HG02981 (cell line): ENCODE measurements at regions not wholly inside any gene's neighbourhood (a gene's known extent, or its start where the extent isn't known, plus 50 kb on each side); places are given as distances from the start of the nearest gene placed in this dataset.

ENCODE experiments used
- ATAC-seq: cut with Tn5 transposase; IDR thresholded peaks from one replicate; pipeline ENCODE4 v1.9.1; 2021; ENCODE audit warnings: mild to moderate bottlenecking, moderate library complexity; ENCODE audit not compliant: unreplicated experiment

DNA sequence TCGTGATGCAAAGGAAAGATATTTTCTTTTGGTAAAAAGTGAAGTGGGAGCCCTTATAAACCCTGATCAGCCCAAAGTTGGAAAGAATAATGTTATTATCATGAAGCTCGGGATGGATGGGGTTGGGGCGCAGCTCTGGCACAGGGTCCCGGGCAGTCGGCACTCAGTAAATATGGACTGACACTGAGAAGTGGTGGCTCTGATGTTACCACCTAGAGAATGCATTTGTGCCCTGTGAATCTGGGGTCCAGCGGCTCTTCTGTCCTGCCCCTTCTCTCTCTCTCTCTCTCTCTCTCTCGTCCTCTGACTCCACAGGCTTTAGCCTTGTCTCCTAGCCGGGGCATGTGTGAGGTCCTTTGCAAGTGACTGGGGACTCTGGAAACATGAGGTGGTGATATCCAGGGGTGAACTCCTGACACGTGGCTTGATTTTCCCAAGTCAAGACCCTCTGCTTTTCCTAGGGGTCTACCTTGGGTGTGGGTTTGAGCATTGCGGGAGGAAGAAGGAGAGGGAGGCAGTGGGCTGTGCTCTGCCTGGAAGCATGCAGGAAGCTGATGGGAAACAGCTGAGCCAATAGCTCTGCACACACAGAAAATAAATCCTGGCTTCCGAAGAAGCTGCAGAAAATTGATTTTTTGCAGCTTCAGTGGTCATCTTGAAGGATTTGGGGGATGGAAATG, 162.7 kb downstream of the MACROH2A1 start:
- ATAC-seq: no peak

GRCh38 chr5:135235551-135236227, 163.3 kb downstream of the MACROH2A1 start:
- ATAC-seq: no peak

DNA sequence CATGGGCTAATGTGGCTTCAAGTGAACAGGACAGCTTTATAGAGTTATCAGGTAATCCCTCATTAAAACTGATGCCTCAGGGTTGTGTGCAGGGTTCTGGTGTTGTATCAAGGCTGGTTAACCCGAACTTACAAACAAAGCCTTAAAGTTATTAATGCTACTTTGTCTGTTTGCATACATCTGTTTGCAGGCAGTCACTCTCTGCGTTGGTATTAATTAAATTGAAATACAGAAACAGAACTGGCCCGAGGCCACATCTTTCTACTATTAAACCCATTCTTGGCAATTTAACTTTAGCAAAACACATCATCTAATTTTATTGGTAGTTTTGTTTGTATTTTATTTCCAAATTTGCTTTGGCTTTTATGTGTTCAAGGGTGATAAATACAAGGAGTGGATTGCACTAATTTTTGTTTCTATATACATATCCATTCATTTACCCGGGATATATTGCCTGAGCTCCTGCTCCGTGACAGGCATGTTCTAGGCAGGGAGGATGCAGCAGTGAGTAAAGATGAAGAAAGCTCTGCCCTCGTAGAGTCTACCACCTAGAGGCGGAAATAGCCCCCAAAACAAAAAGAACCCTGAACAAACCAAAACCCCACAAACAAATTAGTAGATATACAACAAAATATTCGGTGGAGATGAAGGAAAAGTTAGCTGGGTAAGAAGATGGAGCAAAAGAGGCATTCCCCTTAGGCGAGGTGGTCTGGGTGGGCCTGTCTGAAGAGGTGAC, 164.2 kb downstream of the MACROH2A1 start:
- no peak for ATAC-seq

GRCh38 chr5:135234242-135234641, 164.8 kb downstream of the MACROH2A1 start:
- ATAC-seq: no peak

- no peak for ATAC-seq
Measured at GRCh38 chr5:135233477-135233876, 165.6 kb downstream of the MACROH2A1 start.

- ATAC-seq: no peak
Measured at GRCh38 chr5:135232958-135233357, 166.1 kb downstream of the MACROH2A1 start.

DNA sequence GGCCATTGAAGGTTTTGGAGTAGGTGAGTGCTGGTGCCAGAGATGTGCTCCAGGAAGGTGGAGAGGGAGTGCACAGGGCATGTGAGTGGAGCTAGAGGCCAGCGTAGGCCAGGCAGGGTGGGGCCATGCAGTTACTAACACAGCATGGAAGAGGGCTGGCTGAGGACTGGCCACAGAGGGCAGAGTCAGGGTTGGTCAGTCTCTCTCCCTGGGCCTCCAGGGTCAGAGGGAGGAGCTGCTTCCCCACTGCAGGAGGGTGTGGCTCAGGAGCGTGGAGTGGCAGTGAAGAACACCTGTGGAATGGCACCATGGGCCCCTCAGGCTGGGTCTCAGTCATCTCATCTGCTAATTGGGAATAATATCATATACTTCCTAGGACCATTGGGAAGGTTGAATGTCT, 167.7 kb downstream of the MACROH2A1 start:
- no peak for ATAC-seq

GRCh38 chr5:135230251-135230925, 168.6 kb downstream of the MACROH2A1 start:
- no peak for ATAC-seq

GRCh38 chr5:135229679-135230132, 169.3 kb downstream of the MACROH2A1 start:
- no peak for ATAC-seq

DNA sequence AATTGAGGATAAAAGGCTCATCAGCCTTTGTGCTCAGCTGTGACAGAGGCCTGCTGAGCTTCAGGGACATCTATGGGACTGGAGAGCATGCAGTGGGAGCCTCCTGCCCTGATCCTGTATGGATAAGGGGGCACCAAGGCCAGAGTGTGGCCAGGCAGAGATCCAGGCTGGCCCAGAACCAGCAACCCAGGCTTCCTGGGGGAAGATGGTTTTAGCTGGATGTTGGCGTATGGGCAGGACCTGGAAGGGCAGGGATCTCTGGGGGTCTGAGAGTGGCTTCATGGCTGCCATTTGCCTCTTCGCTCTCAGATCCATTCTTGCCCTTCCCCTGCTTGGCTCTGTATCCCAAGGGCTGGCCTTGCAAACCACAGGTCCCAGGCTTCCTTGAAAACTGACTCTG, 169.9 kb downstream of the MACROH2A1 start:
- no peak for ATAC-seq

GRCh38 chr5:135228222-135228621, 170.8 kb downstream of the MACROH2A1 start:
- ATAC-seq: no peak

DNA sequence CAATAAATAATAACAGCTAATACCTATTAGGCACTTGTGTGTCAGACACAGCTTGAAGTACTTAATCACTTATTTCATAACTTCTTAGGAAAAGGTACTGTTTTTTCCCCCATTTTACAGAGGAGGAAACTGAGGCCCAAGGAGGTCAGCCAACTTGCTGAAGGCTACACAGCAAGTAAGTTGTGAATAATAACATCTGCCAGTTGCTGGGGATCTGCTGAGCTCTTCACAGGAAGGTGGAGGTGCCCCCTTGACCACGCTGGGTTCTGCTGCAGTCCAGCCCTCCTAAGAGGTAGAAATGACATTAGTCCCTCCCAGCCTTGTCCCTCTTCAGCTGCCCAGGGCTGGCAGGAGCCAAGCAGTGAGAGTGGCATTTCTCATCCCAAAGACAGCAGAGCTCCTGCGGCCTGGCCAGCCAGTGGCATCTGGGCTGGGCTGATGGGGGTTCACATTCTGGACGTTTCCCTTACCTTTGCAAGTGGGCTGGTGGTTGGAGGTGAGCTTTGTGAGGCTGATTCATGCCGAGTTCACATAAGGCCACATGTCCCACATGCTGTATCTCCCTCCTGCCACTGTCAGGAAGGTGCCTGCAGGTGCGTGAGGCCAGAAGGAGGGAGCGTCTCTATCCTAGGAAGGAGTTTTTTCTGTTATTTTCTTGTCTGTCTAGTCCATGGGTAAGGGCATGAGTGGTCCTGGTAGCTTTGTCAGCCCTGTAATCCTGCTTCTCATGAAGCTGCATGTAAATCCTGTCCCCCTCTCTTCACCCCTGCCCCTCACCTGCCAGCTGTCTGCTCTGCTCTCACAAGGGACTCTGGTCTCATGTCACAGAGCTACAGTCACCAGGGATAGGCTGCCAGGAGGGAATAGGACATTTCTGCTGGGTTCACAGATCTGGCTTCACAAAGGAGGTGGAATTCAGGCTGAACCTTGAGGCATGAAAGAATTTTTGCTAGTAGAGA, 171.7 kb downstream of the MACROH2A1 start:
- ATAC-seq: no peak

GRCh38 chr5:135225856-135226560, 173.0 kb downstream of the MACROH2A1 start:
- no peak for ATAC-seq

GRCh38 chr5:135223891-135224625, 175.0 kb downstream of the MACROH2A1 start:
- ATAC-seq: no peak

- no peak for ATAC-seq
Measured at GRCh38 chr5:135223404-135223803, 175.6 kb downstream of the MACROH2A1 start.

DNA sequence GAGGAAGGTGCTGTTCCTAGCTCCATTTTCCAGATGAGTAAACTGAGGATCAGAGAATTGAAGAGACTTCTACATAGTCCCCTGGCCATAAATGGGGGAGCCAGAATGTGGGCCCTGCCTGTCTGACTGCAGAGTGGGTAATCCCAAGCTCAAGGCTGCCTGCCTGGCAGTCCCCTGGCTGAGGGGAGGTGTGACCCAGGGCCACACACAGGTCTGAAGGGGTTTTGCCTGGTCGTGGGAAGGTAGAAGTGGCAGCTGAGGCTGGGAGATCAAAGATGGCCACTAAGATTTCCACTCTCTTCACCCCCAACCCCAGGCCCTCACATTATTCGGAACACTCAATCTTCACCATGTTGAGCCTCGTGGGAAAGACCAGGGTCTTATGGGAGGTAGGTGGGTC, 176.3 kb downstream of the MACROH2A1 start:
- no peak for ATAC-seq

GRCh38 chr5:135222171-135222681, 176.8 kb downstream of the MACROH2A1 start:
- no peak for ATAC-seq

DNA sequence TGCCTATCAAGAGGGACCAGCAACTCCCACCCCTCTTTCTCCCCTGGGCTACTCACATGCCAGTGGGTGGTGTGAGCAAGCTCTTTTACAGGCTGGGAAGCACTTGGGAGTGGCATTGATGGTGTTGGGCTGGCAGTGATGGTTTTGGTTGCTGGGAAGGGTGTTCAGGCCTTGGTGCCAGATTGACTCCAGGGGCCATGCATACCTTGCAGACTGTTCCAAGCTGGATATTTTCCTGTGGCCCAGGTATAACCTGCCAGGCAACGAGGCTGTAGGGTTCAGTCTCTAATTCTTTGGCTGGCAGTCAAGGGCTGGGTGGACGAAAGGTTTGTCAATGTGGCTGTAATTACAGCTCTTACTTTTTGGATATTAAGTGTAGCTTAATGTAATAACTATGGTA, 177.3 kb downstream of the MACROH2A1 start:
- no peak for ATAC-seq

GRCh38 chr5:135221187-135221473, 177.9 kb downstream of the MACROH2A1 start:
- ATAC-seq: no peak
